ENCODE measurements at regions not wholly inside any gene's neighbourhood (a gene's known extent, or its start where the extent isn't known, plus 50 kb on each side); places are given as distances from the start of the nearest gene placed in this dataset.

GRCh38 chr2:59005836-59006615, 764.9 kb upstream of the FANCL start:
- no peak for TF ChIP-seq CTCF (IDR thresholded peaks at IDR 0.05; ENCODE audit: insufficient read depth, low read length)
- no peak for DNase-seq (ENCODE audit: low read depth)
- no peak overlapping the region for H3K4me3 ChIP-seq (ENCODE audit: low read depth, low read length)

- no peak for DNase-seq (ENCODE audit: low read depth)
- TF ChIP-seq CTCF (IDR thresholded peaks at IDR 0.05; ENCODE audit: insufficient read depth, low read length) = no peak
- H3K4me3 ChIP-seq (ENCODE audit: low read depth, low read length) = no peak overlapping the region
Measured at GRCh38 chr2:59004621-59005020, 763.5 kb upstream of the FANCL start.

- DNase-seq (ENCODE audit: low read depth) = no peak
- TF ChIP-seq CTCF (IDR thresholded peaks at IDR 0.05; ENCODE audit: insufficient read depth, low read length) = no peak
Measured at GRCh38 chr2:59000796-59001195, 759.7 kb upstream of the FANCL start.

GRCh38 chr2:58992062-58992706, 751.1 kb upstream of the FANCL start:
- no peak overlapping the region for H3K4me3 ChIP-seq (ENCODE audit: low read depth, low read length)
- no peak for DNase-seq (ENCODE audit: low read depth)
- no peak for TF ChIP-seq CTCF (IDR thresholded peaks at IDR 0.05; ENCODE audit: insufficient read depth, low read length)

More at GRCh38 chr2:59000796-59001195, 759.7 kb upstream of the FANCL start:
- no peak overlapping the region for H3K4me3 ChIP-seq (ENCODE audit: low read depth, low read length)

GRCh38 chr2:58991357-58991756, 750.2 kb upstream of the FANCL start:
- H3K4me3 ChIP-seq (ENCODE audit: low read depth, low read length) = no peak overlapping the region
- no peak for TF ChIP-seq CTCF (IDR thresholded peaks at IDR 0.05; ENCODE audit: insufficient read depth, low read length)
- DNase-seq (ENCODE audit: low read depth) = no peak

- H3K4me3 ChIP-seq (ENCODE audit: low read depth, low read length) = no peak overlapping the region
- DNase-seq (ENCODE audit: low read depth) = no peak
- TF ChIP-seq CTCF (IDR thresholded peaks at IDR 0.05; ENCODE audit: insufficient read depth, low read length) = no peak
Measured at GRCh38 chr2:58985541-58985940, 744.4 kb upstream of the FANCL start.

Measured in fibroblast of the aortic adventitia (primary cell).